ENCODE measurements at regions not wholly inside any gene's neighbourhood (a gene's known extent, or its start where the extent isn't known, plus 50 kb on each side); places are given as distances from the start of the nearest gene placed in this dataset.

DNA sequence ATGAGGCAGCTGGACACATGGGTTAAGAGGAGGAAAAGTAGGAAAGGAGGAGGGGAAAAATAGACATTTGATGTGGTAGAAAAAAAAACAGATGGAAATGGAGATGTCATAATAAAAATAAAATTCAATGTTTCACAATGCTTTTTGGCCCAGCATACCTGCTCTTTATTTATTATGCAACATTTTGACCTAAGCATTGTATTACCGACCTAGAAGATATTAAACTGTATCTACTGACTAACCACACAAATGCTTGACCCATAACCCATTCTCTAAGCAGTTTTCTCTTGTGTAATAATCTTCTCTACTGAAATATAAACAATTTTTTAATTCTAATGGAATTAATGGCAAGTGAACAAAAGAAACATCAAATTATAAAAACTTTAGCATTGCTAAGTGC lies 362.3 kb downstream of the FBXO15 start:
- RAD21 ChIA-PET (ENCODE audit: low non-redundant PET in 1 of 2, low total read pairs in 2 of 2, uncharacterized antibody in 2 of 2, unreplicated experiment in 2 of 2) = no interaction called here
- H3K4me2 ChIP-seq (ENCODE audit: low read length) = no peak overlapping the region
- TF ChIP-seq EGR1 (IDR thresholded peaks at IDR 0.05; ENCODE audit: low read depth) (no peak), SIN3A (IDR thresholded peaks at IDR 0.05; ENCODE audit: low read depth) (no peak), ELF1 (IDR thresholded peaks at IDR 0.05; ENCODE audit: borderline replicate concordance, low read depth) (no peak), REST (IDR thresholded peaks at IDR 0.05; ENCODE audit: low read depth) (no peak), SRF (IDR thresholded peaks at IDR 0.05; ENCODE audit: low read depth) (no peak), CBX3 (IDR thresholded peaks at IDR 0.05; ENCODE audit: low read depth) (no peak), POLR2A (IDR thresholded peaks at IDR 0.05; ENCODE audit: borderline replicate concordance, extremely low read depth, insufficient read depth, insufficient read length) (no peak)
- TF ChIP-seq, protein P1, sequence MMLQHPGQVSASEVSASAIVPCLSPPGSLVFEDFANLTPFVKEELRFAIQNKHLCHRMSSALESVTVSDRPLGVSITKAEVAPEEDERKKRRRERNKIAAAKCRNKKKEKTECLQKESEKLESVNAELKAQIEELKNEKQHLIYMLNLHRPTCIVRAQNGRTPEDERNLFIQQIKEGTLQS (IDR thresholded peaks at IDR 0.05) = no peak

More for the DNA sequence above, 362.3 kb downstream of the FBXO15 start:
- Histone ChIP-seq H3K9ac (ENCODE audit: low read length) (no peak overlapping the region), H2AFZ (ENCODE audit: low read depth, low read length, poor library complexity, severe bottlenecking) (no peak overlapping the region), H3K27ac (ENCODE audit: low read depth, low read length) (no peak overlapping the region), H3K9me2 (ENCODE audit: insufficient read depth) (no peaks in the 10 kb centered on the region), H3K79me2 (ENCODE audit: insufficient read depth, low read length) (no peaks in the 10 kb centered on the region), H3K27me3 (ENCODE audit: insufficient read depth, low read length) (no peaks in the 10 kb centered on the region), H3K4me3 (replicated peaks in 1 of 2; ENCODE audit: low read depth in 1 of 2, low read length in 2 of 2) (no peak overlapping the region), H3K9me3 (ENCODE audit: control insufficient read depth in 1 of 2, insufficient read depth in 1 of 2, low read depth in 1 of 2, low read length in 2 of 2) (peaks cover 4 to 11% of the 10 kb centered on the region in 2 experiments; a peak in 2 of 4 replicates), H3K36me3 (ENCODE audit: control insufficient read depth in 1 of 2, insufficient read depth in 2 of 2, low read length in 2 of 2) (no peaks in the 10 kb centered on the region; a peak in 1 of 4 replicates), H3K4me1 (ENCODE audit: control insufficient read depth in 1 of 2, insufficient read depth in 2 of 2, low read length in 2 of 2) (no peaks in the 10 kb centered on the region), H4K20me1 (ENCODE audit: insufficient read depth) (no peaks in the 10 kb centered on the region)
- DNase-seq (ENCODE audit: low read depth, low spot score) (no peak), ATAC-seq (no peak)
- no TSS peak for BruUV-seq (replicated peaks)
- ChIA-PET CTCF (no interaction called here), POLR2A (no interaction called here)
- intact Hi-C loops (cut with micrococcal nuclease) = no loop called here
